Effector memory CD8-positive, alpha-beta T cell (primary cell): ENCODE measurements at regions not wholly inside any gene's neighbourhood (a gene's known extent, or its start where the extent isn't known, plus 50 kb on each side); places are given as distances from the start of the nearest gene placed in this dataset.
"Not testable (repeated sequence)": the region's sequence is repeated elsewhere in the genome, so short reads cannot be mapped to it uniquely, and the experiment has no call there.

Experiments
- ATAC-seq: fragments of 150-1000 bp; cut with Tn5 transposase; replicated peaks from 2 replicates; pipeline ENCODE4 v1.10.0; 2021; ENCODE audit warnings: mild to moderate bottlenecking, moderate library complexity
- DNase-seq, 3 experiments: peaks; one replicate each; pipeline ENCODE4 v3.0.0; 2021
- H3K27ac Mint-ChIP-seq, 2 donors: one replicate each; pipeline ENCODE4 v1.8.0; 2022; ENCODE audit warnings: mild to moderate bottlenecking in 2 of 2, mixed read lengths in 2 of 2, moderate library complexity in 2 of 2
- H3K27me3 Mint-ChIP-seq, 2 donors: one replicate each; pipeline ENCODE4 v1.8.0; 2022; ENCODE audit warnings: mixed read lengths in 2 of 2
- H3K36me3 Mint-ChIP-seq: one replicate; pipeline ENCODE4 v1.8.0; 2022; ENCODE audit warnings: mild to moderate bottlenecking, moderate library complexity, mixed read lengths; ENCODE audit not compliant: insufficient read depth
- H3K4me1 Mint-ChIP-seq, 2 donors: one replicate each; pipeline ENCODE4 v1.8.0; 2022; ENCODE audit warnings: low read depth in 2 of 2, mixed read lengths in 2 of 2
- H3K4me3 Mint-ChIP-seq, 2 donors: one replicate each; pipeline ENCODE4 v1.8.0; 2022; ENCODE audit warnings: mild to moderate bottlenecking in 2 of 2, mixed read lengths in 2 of 2, moderate library complexity in 2 of 2
- H3K9me3 Mint-ChIP-seq, 2 donors: one replicate each; pipeline ENCODE4 v1.8.0; 2022; ENCODE audit warnings: mixed read lengths in 2 of 2

DNA sequence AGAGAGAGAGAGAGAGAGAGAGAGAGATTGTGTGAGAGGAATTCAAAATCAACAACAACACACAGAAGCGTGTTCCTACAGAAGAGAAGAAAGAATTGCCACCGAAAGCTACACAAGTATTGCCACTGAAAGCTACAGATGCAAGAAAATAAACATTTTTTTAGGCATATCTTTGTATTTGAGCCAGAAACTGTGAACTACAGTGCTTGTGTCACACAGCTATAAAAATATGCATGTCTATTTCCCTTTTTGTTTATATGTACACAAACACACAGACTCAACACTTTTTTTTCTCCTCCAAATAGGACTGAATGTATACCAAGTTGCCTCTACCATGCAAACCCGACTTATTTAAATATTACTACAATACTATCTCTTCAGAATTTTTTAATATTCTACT lies 290.4 kb downstream of the SLITRK5 start:
- no peaks in the 10 kb centered on the region for H3K27me3 Mint-ChIP-seq
- H3K9me3 Mint-ChIP-seq = no peaks in the 10 kb centered on the region
- H3K4me1 Mint-ChIP-seq = no peaks in the 10 kb centered on the region
- DNase-seq = no peak
- no peak overlapping the region for H3K4me3 Mint-ChIP-seq
- H3K27ac Mint-ChIP-seq = no peak overlapping the region
- ATAC-seq = no peak
- H3K36me3 Mint-ChIP-seq = no peaks in the 10 kb centered on the region

DNA sequence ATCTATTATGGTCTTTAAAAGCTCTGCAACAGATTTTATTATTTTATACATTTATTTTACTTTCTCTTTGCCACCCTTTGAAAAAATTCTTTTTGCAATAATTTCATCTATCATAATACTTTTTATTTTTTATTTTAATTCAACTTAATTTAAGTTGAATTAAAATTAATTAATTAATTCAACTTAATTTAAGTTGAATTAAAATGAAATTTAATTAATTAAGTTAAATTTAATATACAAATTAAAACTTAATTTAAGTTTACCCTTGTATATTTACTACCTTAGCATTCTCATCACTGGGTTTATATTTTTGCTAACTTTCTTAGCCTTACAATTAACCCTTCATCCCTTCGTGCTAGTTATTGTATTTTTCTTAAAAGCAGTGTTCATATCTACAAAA lies 301.4 kb downstream of the SLITRK5 start:
- no peak for DNase-seq
- Mint-ChIP-seq H3K27me3 (no peaks in the 10 kb centered on the region), H3K36me3 (no peaks in the 10 kb centered on the region), H3K27ac (no peak overlapping the region), H3K9me3 (peaks cover 0 to 9% of the 10 kb centered on the region in 2 donors), H3K4me3 (no peak overlapping the region), H3K4me1 (no peaks in the 10 kb centered on the region)
- ATAC-seq = no peak

DNA sequence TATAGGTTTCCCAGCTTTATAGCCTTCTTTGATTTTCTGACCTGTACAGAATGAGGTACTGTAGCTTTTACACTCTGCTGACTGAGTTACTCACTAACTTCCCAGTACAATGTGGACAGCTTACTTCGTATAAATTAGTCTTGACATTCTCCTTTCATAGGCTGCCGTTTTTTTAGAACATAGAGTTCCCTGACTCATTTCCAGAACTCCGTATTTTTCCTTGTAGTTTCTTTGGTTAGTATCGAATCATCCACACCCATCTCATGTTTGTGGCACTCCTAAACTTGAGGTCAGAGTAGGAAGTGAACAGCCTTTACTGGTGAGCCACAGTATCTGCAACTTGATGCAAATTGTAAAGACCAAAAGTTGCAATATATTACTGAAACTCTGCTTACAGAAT lies 303.9 kb downstream of the SLITRK5 start:
- DNase-seq = no peak
- Mint-ChIP-seq H3K27ac (no peak overlapping the region), H3K4me1 (no peaks in the 10 kb centered on the region), H3K27me3 (no peaks in the 10 kb centered on the region), H3K36me3 (no peaks in the 10 kb centered on the region), H3K9me3 (peaks cover 0 to 9% of the 10 kb centered on the region in 2 donors), H3K4me3 (no peak overlapping the region)
- no peak for ATAC-seq

DNA sequence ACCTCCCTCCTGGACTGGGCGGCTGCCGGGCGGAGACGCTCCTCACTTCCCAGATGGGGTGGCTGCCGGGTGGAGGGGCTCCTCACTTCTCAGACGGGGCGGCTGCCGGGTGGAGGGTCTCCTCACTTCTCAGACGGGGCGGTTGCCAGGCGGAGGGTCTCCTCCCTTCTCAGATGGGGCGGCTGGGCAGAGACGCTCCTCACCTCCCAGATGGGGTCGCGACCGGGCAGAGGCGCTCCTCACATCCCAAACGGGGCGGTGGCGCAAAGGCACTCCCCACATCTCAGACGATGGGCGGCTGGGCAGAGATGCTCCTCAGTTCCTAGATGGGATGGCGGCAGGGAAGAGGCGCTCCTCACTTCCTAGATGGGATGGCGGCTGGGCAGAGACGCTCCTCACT lies 305.5 kb downstream of the SLITRK5 start:
- H3K4me3 Mint-ChIP-seq, H3K36me3 Mint-ChIP-seq, H3K27me3 Mint-ChIP-seq, H3K4me1 Mint-ChIP-seq, H3K9me3 Mint-ChIP-seq, H3K27ac Mint-ChIP-seq, DNase-seq, ATAC-seq: not testable (repeated sequence)

DNA sequence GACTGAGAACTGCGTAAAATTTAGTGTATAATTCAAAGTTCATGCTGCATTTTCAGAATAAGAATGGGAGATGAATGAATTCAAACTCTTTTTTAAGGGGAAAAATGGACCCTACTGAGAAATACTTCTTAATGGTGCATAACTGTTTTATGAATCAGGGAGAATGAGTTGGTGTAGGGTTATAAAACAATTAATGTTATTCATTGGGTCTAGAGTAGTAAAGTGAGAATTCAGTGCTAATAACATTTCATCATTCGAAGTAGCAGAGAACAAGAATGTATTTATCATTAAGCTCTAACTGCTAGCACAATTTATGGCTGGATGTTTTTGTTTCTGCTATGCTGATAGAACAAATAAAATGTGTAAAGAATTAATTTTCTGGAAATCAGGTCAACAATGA lies 310.2 kb downstream of the SLITRK5 start:
- Mint-ChIP-seq H3K36me3 (no peaks in the 10 kb centered on the region), H3K27me3 (no peaks in the 10 kb centered on the region), H3K9me3 (peaks cover 0 to 1% of the 10 kb centered on the region in 2 donors), H3K4me3 (no peak overlapping the region), H3K27ac (no peak overlapping the region), H3K4me1 (no peaks in the 10 kb centered on the region)
- no peak for DNase-seq
- no peak for ATAC-seq

DNA sequence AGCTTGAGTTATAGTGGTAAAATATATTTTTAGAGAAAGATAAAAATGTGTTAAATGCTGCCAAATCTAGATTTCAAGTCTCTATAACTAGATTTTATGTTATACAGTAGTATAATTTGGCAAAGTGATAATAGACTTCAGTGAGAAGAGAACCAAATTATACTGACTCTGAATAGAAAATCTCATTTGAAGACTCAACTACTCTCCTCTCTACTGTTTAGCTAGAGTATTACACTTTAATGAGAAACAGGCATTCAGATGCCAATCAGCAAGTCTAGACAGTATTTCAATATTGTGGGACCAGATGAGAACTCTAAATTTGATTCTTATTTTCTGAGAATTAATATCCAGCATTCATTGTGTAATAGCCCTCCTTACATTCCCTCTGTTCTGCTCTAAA lies 311.2 kb downstream of the SLITRK5 start:
- no peaks in the 10 kb centered on the region for H3K4me1 Mint-ChIP-seq
- no peak overlapping the region for H3K4me3 Mint-ChIP-seq
- H3K9me3 Mint-ChIP-seq = peaks cover 0 to 1% of the 10 kb centered on the region in 2 donors
- DNase-seq = no peak
- no peaks in the 10 kb centered on the region for H3K27me3 Mint-ChIP-seq
- H3K27ac Mint-ChIP-seq = no peak overlapping the region
- H3K36me3 Mint-ChIP-seq = no peaks in the 10 kb centered on the region
- ATAC-seq = no peak

DNA sequence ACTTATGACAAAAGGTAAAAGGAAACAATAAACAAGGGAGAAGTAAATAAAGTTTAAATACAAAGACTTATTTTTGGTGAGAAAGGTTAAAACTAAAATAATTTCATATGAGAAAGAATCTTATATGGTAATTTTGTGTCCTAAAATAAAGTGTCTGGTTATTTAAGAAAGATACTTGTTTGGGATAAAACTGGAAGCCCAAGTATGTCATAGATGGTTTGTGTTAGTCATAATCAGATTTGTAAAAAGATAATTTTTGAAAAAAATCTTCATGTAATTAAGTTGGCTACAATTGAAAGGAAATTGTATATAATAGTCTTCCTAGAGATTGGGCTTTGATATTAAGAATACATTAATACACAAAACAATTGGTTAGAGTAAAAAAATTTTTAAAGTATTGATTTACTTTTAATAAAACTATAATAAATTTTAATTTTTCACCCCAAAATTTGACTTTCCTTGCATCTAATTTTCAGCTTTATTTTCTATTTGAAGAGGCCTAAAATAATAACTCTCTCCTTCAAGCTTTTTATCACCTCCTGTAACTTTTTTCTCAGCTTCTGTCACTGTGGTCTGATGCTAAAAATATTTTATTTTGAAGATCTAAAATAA lies 315.6 kb downstream of the SLITRK5 start:
- Mint-ChIP-seq H3K9me3 (peaks cover 0 to 1% of the 10 kb centered on the region in 2 donors), H3K27ac (no peak overlapping the region), H3K36me3 (no peaks in the 10 kb centered on the region), H3K4me1 (no peaks in the 10 kb centered on the region), H3K4me3 (no peak overlapping the region), H3K27me3 (no peaks in the 10 kb centered on the region)
- ATAC-seq (no peak), DNase-seq (no peak)

DNA sequence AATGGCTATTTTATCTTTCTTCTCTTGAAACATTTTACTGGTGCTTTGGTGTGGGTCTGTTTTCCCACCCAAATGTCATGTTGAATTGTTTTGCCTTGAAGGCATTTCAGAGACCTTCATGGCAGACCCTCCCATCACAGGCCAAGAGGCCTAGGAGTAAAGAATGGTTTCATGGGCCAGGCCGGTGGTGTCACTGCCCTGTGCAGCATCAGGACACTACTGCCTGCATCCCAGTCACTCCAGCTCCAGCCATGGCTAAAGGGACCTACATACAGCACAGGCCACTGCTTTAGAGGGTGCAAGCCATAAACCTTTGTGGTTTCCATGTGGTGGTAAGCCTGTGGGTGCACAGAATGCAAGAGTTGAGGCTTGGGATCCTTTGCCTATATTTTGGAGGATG lies 326.9 kb downstream of the SLITRK5 start:
- Mint-ChIP-seq H3K27me3 (no peaks in the 10 kb centered on the region), H3K27ac (no peak overlapping the region), H3K4me1 (peaks cover 0 to 2% of the 10 kb centered on the region in 2 donors), H3K9me3 (peaks cover 6 to 9% of the 10 kb centered on the region in 2 donors), H3K4me3 (no peak overlapping the region), H3K36me3 (no peaks in the 10 kb centered on the region)
- DNase-seq = no peak
- no peak for ATAC-seq

DNA sequence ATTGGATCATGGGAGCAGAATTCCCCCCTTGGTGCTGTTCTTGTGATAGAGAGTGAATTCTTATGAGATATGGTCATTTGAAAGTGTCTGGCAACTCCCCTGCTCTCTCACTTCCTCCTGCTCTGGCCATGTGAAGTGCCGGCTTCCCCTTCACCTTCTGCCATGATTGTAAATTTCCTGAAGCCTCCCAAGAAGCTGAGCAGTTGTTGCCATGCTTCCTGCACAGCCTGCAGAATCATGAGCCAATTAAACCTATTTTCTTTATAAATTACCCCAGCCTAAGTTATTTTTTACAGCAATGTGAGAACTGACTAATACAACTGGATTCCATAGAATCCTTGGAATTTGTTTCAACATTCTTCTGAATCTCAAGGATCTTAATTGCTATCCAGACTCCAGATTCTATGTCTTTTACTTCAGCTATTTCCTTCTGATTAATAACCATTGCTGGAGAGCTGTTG lies 328.1 kb downstream of the SLITRK5 start:
- Mint-ChIP-seq H3K4me1 (peaks cover 0 to 2% of the 10 kb centered on the region in 2 donors), H3K9me3 (peaks cover 4 to 9% of the 10 kb centered on the region in 2 donors), H3K27ac (no peak overlapping the region), H3K4me3 (no peak overlapping the region), H3K27me3 (no peaks in the 10 kb centered on the region), H3K36me3 (no peaks in the 10 kb centered on the region)
- DNase-seq (no peak), ATAC-seq (no peak)

DNA sequence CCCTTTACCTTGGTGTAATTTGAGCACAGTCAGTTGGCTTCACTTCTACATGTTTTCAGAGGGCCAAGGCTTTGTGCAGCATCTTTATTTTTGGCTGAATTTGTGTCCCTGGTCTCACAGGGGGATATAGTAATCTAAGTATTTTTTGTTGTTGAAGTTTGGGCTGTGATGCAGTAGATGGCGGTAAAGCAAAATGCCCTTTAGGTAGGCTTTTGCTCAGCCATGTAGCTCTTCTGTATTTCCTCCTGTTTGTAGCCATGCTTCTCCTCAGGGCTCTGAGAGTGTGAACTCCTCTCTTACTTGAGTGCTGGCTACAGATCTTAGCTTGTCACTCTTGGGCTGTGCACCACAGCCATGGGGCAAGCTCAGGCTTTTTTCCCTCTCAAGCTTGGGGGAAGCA lies 328.6 kb downstream of the SLITRK5 start:
- no peaks in the 10 kb centered on the region for H3K36me3 Mint-ChIP-seq
- no peaks in the 10 kb centered on the region for H3K27me3 Mint-ChIP-seq
- no peak overlapping the region for H3K27ac Mint-ChIP-seq
- ATAC-seq (no peak), DNase-seq (no peak)
- peaks cover 0 to 2% of the 10 kb centered on the region in 2 donors for H3K4me1 Mint-ChIP-seq
- H3K4me3 Mint-ChIP-seq = no peak overlapping the region
- H3K9me3 Mint-ChIP-seq = peaks cover 4 to 9% of the 10 kb centered on the region in 2 donors

DNA sequence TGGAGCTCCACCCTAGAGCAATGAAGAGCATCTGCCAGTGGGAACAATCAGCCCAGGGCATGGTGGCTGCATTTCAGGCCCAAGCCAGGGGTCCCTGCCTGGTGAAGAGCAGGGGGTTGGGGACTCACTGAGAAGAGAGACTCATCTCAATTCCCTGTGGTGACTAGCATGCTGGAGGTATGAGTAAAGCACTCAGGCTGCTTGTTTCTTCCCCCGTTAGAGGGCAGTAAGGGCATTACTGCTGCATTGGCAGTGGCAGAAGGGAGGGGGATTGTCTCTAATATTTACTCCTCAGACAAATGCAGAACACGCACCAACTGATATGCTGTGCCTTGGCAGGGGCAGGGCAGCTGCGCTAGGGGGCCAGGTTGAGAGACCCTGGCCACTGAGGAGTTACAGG lies 329.1 kb downstream of the SLITRK5 start:
- no peak for DNase-seq
- H3K9me3 Mint-ChIP-seq = peaks cover 4 to 9% of the 10 kb centered on the region in 2 donors
- peaks cover 0 to 2% of the 10 kb centered on the region in 2 donors for H3K4me1 Mint-ChIP-seq
- no peak overlapping the region for H3K4me3 Mint-ChIP-seq
- ATAC-seq = no peak
- no peaks in the 10 kb centered on the region for H3K36me3 Mint-ChIP-seq
- H3K27me3 Mint-ChIP-seq = no peaks in the 10 kb centered on the region
- no peak overlapping the region for H3K27ac Mint-ChIP-seq

DNA sequence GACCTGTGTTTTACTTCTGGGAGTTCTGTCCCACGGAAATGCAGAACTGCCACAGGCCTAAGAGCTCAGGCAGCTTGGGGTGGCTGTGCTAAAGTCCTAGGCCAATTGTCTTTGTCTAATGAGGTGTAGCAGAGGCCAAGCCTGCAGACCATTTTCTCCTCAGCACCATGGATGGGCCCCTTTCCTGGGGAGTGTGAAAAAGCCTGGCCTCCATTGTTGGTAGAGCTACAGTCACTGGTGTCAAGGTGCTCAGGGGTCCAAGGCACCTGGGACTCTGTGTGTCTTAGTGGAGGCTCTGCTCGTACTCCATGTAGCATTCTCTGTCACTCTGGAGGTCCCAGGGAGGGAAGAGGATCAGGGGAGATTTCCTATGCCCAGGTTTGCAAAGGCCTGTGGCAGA lies 329.6 kb downstream of the SLITRK5 start:
- Mint-ChIP-seq H3K4me3 (no peak overlapping the region), H3K36me3 (no peaks in the 10 kb centered on the region), H3K27ac (no peak overlapping the region), H3K27me3 (no peaks in the 10 kb centered on the region), H3K9me3 (peaks cover 5 to 9% of the 10 kb centered on the region in 2 donors), H3K4me1 (peaks cover 0 to 2% of the 10 kb centered on the region in 2 donors)
- DNase-seq (no peak), ATAC-seq (no peak)

DNA sequence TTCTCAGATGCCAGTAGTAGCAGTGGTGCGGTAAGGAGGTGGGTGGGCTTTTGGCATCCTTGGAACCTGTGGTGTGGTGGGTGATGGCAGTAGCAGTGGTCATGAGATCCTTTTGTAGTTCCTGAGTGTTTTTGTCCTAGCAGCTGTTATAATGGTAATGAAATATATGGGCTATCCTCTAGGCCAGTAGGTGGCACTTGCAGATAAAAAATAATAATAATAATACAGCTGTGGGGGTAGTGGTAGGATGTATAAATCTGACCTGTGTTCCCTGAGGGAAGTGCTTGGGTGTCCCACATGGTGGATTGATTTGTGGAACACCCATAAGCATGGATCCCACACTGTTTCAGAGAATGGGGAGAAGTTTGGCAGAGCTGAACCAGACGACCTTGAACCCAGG lies 334.0 kb downstream of the SLITRK5 start:
- no peak overlapping the region for H3K4me3 Mint-ChIP-seq
- no peak overlapping the region for H3K27ac Mint-ChIP-seq
- peaks cover 0 to 2% of the 10 kb centered on the region in 2 donors for H3K9me3 Mint-ChIP-seq
- no peaks in the 10 kb centered on the region for H3K27me3 Mint-ChIP-seq
- no peaks in the 10 kb centered on the region for H3K4me1 Mint-ChIP-seq
- ATAC-seq (no peak), DNase-seq (no peak)
- H3K36me3 Mint-ChIP-seq = no peaks in the 10 kb centered on the region

DNA sequence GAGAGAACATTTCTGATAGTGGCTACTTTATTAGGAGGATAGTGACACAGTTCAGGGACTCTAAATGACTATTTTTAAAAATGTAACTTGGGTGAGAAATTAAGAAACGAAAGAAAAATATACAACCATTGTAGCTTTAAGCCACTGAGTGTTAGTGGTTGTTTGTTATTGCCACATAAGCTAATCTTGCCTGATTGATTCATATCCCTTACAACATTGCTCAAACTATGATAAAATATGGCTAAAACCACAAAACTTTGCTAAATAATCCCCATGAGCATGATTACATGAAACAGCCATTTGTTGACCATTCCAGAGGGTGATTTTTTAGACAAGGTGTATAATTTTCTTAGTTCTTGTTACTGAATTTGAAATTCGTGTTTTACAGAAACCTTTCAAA lies 343.4 kb downstream of the SLITRK5 start:
- Mint-ChIP-seq H3K4me1 (no peaks in the 10 kb centered on the region), H3K9me3 (peaks cover 5 to 8% of the 10 kb centered on the region in 2 donors), H3K4me3 (no peak overlapping the region), H3K27me3 (no peaks in the 10 kb centered on the region), H3K36me3 (no peaks in the 10 kb centered on the region), H3K27ac (no peak overlapping the region)
- ATAC-seq (no peak), DNase-seq (no peak)
